Erythroblast (primary cell): ENCODE measurements at regions not wholly inside any gene's neighbourhood (a gene's known extent, or its start where the extent isn't known, plus 50 kb on each side); places are given as distances from the start of the nearest gene placed in this dataset.

Source experiments
- DNase-seq, 2 experiments: peaks; one replicate each; lab custom pipeline; 2025; lab: John Stamatoyannopoulos, UW
- GATA1 ChIP-seq: IDR thresholded peaks from 2 replicates; pipeline ENCODE4 v1.6.1; 2011; ENCODE audit warnings: low read depth, mild to moderate bottlenecking, control low read depth, low read length, moderate library complexity
- POLR2A ChIP-seq: IDR thresholded peaks from 2 replicates; pipeline ENCODE4 v1.6.1; 2011; ENCODE audit warnings: mild to moderate bottlenecking, low read length

- TF ChIP-seq GATA1 (no peak), POLR2A (no peak)
- no peak for DNase-seq
Observed at GRCh38 chr1:80457409-80457808, 1343.3 kb upstream of the ADGRL2 start.

DNA sequence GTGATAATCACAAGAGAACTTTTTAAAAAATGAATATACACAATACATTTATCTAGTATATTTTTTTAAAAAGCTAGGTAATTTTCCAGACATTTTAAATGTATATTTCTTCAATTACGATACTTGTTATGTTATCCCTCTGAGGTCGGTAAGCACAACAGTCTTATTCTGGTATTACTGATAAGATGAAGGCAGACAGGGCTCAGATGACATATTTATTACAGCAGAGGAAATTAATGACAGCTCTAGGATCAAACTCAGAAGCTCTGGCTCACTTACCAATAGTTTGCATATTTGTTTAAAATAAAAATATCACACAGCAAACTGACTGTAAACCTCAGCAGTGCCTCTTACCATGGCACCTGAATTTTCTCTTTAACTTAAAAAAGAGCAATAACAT, 1347.0 kb upstream of the ADGRL2 start:
- DNase-seq: no peak
- TF ChIP-seq GATA1: no peak
- no peak for TF ChIP-seq POLR2A

GRCh38 chr1:80450711-80451110, 1350.0 kb upstream of the ADGRL2 start:
- no peak for DNase-seq
- no peak for TF ChIP-seq GATA1
- no peak for TF ChIP-seq POLR2A

DNA sequence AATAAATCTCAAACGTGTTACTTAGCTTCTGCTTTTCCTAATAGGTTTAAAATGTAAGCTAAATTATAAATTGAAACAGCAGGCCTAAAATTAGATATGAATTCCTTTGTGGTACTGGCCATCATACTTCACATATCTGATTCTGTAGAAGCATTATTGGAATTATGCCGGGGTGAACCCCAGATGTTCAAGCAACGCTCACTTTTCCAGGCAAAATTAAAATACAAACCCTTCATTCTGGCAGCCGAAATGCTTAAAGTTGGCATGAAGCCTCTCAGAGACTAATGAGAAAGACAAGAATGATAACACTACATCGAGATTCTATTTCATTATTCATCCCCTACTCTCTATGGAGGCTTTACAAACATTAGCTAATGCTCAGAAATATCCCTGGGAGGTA, 1352.7 kb upstream of the ADGRL2 start:
- no peak for DNase-seq
- TF ChIP-seq POLR2A (no peak), GATA1 (no peak)

DNA sequence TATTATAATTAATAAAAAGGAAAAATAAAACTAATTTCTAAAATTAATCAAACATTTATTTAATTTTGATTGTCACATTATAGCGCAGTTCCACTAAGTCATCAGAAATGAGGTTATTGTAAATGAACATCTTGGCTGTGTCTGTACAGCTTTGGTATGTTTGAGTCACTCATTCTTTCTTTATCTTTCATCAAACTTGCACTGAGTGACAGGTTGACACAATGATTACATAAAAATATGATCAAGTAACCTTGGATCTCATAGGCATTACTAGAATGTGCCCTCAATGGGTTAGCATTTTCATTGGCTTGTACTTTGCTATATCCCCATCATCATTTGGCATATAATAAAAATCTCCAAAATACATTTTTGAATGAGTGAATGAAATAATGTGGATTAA, 1353.2 kb upstream of the ADGRL2 start:
- no peak for DNase-seq
- no peak for TF ChIP-seq POLR2A
- no peak for TF ChIP-seq GATA1

GRCh38 chr1:80445033-80445432, 1355.7 kb upstream of the ADGRL2 start:
- TF ChIP-seq POLR2A: no peak
- TF ChIP-seq GATA1: no peak
- no peak for DNase-seq

- TF ChIP-seq GATA1 (no peak), POLR2A (no peak)
Observed at GRCh38 chr1:80444171-80444570, 1356.6 kb upstream of the ADGRL2 start.

GRCh38 chr1:80441664-80442063, 1359.1 kb upstream of the ADGRL2 start:
- DNase-seq: no peak
- TF ChIP-seq POLR2A: no peak
- TF ChIP-seq GATA1: no peak

More at GRCh38 chr1:80444171-80444570, 1356.6 kb upstream of the ADGRL2 start:
- no peak for DNase-seq

DNA sequence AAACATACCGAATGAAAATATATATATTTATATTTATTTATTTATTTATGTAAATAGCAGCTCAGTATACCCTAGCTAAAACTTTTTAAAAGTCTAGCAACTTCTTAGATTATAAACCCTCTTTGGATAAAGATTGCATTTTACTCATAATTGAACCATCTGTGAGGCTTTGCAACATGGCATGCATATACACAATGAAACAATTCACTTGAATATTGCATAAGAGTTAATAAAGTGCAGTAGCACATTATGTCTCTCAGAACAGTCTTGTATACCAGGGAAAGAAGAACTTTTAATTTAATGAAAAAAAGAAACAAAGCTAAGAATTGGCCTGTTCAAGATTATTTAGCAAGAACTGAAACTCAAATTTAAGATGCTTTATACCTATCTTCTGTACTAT, 1363.9 kb upstream of the ADGRL2 start:
- no peak for TF ChIP-seq POLR2A
- TF ChIP-seq GATA1: no peak
- no peak for DNase-seq

DNA sequence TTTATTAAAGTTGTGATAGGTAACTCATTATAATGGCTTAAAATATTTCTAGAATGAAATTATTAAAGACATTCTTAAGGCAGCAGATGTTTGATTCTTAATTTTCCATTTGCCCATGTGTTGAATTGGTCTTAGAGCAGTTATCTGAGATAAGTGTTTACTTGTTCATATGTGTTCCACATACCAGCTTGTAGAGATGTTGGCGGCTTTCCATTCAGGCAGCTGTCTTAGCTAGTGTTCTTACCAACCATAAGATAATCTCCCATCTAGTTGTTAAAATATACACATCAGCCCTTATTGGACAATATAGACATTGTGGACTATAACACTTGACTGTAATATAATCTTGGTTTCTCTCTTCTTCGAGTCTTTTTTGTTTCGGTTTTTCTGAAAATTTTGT, 1372.9 kb upstream of the ADGRL2 start:
- no peak for DNase-seq
- TF ChIP-seq GATA1: no peak
- no peak for TF ChIP-seq POLR2A

DNA sequence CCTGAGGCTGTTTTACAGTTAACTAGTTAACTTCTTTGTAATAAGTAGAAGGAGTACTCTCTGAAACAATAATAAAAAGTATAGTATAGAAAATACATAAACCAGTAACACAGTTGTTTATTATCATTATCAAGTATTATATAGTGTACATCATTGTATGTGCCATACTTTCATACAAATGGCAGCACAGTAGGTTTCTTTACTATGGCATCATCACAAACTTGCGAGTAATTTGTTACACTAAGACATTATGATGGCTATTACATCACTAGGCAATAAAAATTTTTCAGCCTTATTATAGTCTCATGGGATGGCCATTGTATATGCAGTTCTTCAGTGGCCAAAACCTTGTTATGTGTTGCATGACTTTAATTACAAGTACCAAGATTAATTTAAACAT, 1376.5 kb upstream of the ADGRL2 start:
- TF ChIP-seq GATA1: no peak
- TF ChIP-seq POLR2A: no peak
- no peak for DNase-seq

DNA sequence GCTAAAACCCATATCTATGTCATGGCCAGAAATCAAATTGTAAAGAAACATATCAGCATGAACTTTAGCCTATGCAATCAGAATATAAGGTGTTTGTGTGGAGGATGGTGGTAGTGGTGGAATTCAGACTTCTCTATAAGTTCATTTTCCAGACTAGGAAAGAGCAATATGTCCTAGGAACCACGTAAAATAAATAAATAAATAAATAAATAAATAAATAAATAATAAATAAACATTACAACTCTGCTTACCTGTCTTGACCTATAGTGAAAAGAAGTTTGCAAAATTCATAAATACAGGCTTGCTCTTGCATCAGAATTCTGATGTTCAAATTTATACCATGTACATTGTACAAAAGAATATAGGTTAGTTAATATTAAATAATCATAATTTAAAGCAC, 1382.6 kb upstream of the ADGRL2 start:
- no peak for DNase-seq
- no peak for TF ChIP-seq POLR2A
- no peak for TF ChIP-seq GATA1

DNA sequence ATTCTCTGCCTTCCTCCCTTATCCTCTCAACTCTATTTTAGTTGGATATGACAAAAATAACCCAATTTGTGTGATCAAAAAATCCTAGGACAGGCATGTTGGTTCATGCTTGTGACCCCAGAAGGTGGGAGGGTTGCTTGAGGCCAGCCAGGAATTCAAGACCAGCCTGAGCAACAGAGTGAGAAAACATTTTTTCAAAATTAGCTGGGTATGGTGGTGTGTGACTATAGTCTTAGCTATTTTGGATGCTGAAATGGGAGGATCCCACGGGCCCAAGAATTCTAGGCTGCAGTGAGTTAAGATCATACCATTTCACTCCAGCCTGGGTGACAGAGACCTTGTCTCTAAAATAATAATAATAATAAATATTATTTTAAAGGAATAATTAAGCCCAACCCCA, 1383.1 kb upstream of the ADGRL2 start:
- DNase-seq: no peak
- no peak for TF ChIP-seq POLR2A
- no peak for TF ChIP-seq GATA1

- no peak for TF ChIP-seq POLR2A
- TF ChIP-seq GATA1: no peak
Observed at GRCh38 chr1:80413969-80414368, 1386.8 kb upstream of the ADGRL2 start.

GRCh38 chr1:80410233-80410632, 1390.5 kb upstream of the ADGRL2 start:
- no peak for DNase-seq
- TF ChIP-seq GATA1 (no peak), POLR2A (no peak)

More at GRCh38 chr1:80413969-80414368, 1386.8 kb upstream of the ADGRL2 start:
- no peak for DNase-seq

DNA sequence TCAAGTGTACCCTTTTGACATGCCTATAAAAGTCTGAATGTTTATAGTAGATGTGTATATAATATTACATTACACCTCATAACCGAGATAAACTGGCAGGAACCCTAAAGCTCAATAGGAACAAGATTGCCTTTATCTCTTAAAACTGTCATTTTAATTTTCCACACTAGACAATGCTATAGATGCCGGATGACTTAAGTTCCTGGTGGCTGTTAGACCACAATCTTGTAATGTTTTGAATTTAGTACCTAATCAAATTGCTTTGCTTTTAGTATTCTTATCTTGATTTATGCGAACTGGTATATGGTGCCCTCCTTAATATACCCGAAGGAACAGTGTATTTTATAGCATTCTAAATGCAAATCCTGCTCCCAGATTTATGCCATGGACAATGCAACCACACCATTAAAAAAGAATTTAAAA, 1397.0 kb upstream of the ADGRL4 start:
- no peak for DNase-seq
- TF ChIP-seq GATA1 (no peak), POLR2A (no peak)

DNA sequence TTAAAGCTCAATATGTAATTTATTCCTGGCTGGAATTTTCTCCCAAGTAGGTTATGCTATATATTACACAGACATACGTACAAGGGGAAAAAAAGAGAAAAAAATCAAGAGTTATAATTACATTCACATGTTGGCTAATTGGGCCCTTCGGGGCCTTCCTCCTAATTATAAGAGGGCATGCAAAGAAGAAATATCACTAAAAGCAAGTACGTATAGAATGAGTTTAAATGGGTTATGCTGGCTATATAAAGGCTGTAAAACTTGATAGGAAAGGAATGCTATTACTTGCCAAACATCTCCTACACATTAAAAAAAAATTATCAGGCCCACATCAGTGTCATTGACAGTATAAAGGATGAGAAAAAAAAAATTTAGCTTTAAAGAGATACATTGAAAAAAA, 1396.1 kb upstream of the ADGRL4 start:
- TF ChIP-seq POLR2A (no peak), GATA1 (no peak)
- no peak for DNase-seq
